Neuron (in vitro differentiated cells): ENCODE measurements at regions not wholly inside any gene's neighbourhood (a gene's known extent, or its start where the extent isn't known, plus 50 kb on each side); places are given as distances from the start of the nearest gene placed in this dataset.
"Not testable (repeated sequence)": the region's sequence is repeated elsewhere in the genome, so short reads cannot be mapped to it uniquely, and the experiment has no call there.

Source experiments
- H2AFZ ChIP-seq: one replicate; pipeline ENCODE4 v1.6.1; 2013; ENCODE audit warnings: low read depth, mild to moderate bottlenecking, inconsistent platforms, low read length, moderate library complexity
- H3K27me3 ChIP-seq: one replicate; pipeline ENCODE4 v1.6.1; 2013; ENCODE audit warnings: low read length; ENCODE audit not compliant: insufficient read depth
- H3K36me3 ChIP-seq: one replicate; pipeline ENCODE4 v1.6.1; 2013; ENCODE audit warnings: low read length; ENCODE audit not compliant: insufficient read depth
- H3K4me1 ChIP-seq: one replicate; pipeline ENCODE4 v1.6.1; 2013; ENCODE audit warnings: low read length; ENCODE audit not compliant: insufficient read depth
- H3K4me3 ChIP-seq: 2 replicates; pipeline ENCODE4 v1.5.1; 2013; ENCODE audit warnings: mild to moderate bottlenecking, low read length, moderate library complexity
- H3K9me3 ChIP-seq: one replicate; pipeline ENCODE4 v1.6.1; 2013; ENCODE audit warnings: low read length

GRCh38 chr6:11374036-11375010 lies 141.9 kb upstream of the NEDD9 start:
- no peak overlapping the region for H3K4me3 ChIP-seq
- H3K27me3 ChIP-seq, result no peaks in the 10 kb centered on the region
- H3K36me3 ChIP-seq, result no peaks in the 10 kb centered on the region
- H3K9me3 ChIP-seq, result no peaks in the 10 kb centered on the region
- no peaks in the 10 kb centered on the region for H3K4me1 ChIP-seq
- H2AFZ ChIP-seq, result no peak overlapping the region

GRCh38 chr6:11373208-11373607 lies 140.7 kb upstream of the NEDD9 start:
- Histone ChIP-seq H3K4me1 (no peaks in the 10 kb centered on the region), H3K27me3 (no peaks in the 10 kb centered on the region), H3K4me3 (no peak overlapping the region), H2AFZ (no peak overlapping the region), H3K9me3 (no peaks in the 10 kb centered on the region), H3K36me3 (no peaks in the 10 kb centered on the region)

- not testable (repeated sequence) for H3K4me3 ChIP-seq, H3K9me3 ChIP-seq, H3K27me3 ChIP-seq, H3K4me1 ChIP-seq, H2AFZ ChIP-seq, H3K36me3 ChIP-seq
Measured at GRCh38 chr6:11372186-11372790, 139.8 kb upstream of the NEDD9 start.

GRCh38 chr6:11370191-11371018 lies 137.9 kb upstream of the NEDD9 start:
- Histone ChIP-seq H3K9me3 (no peaks in the 10 kb centered on the region), H3K4me1 (no peaks in the 10 kb centered on the region), H2AFZ (no peak overlapping the region), H3K36me3 (no peaks in the 10 kb centered on the region), H3K4me3 (no peak overlapping the region), H3K27me3 (no peaks in the 10 kb centered on the region)

- no peaks in the 10 kb centered on the region for H3K27me3 ChIP-seq
- H3K4me3 ChIP-seq, result no peak overlapping the region
- no peaks in the 10 kb centered on the region for H3K36me3 ChIP-seq
- H3K9me3 ChIP-seq, result no peaks in the 10 kb centered on the region
- no peak overlapping the region for H2AFZ ChIP-seq
- H3K4me1 ChIP-seq, result no peaks in the 10 kb centered on the region
Measured at GRCh38 chr6:11368760-11369159, 136.3 kb upstream of the NEDD9 start.

- no peak overlapping the region for H3K4me3 ChIP-seq
- no peaks in the 10 kb centered on the region for H3K9me3 ChIP-seq
- H3K4me1 ChIP-seq, result no peaks in the 10 kb centered on the region
- H3K27me3 ChIP-seq, result no peaks in the 10 kb centered on the region
- H2AFZ ChIP-seq, result no peak overlapping the region
- H3K36me3 ChIP-seq, result no peaks in the 10 kb centered on the region
Measured at GRCh38 chr6:11368264-11368663, 135.8 kb upstream of the NEDD9 start.

GRCh38 chr6:11367638-11368199 lies 135.3 kb upstream of the NEDD9 start:
- Histone ChIP-seq H3K36me3 (no peaks in the 10 kb centered on the region), H3K9me3 (no peaks in the 10 kb centered on the region), H2AFZ (no peak overlapping the region), H3K27me3 (no peaks in the 10 kb centered on the region), H3K4me3 (no peak overlapping the region), H3K4me1 (no peaks in the 10 kb centered on the region)

- Histone ChIP-seq H3K36me3 (no peaks in the 10 kb centered on the region), H2AFZ (no peak overlapping the region), H3K27me3 (no peaks in the 10 kb centered on the region), H3K9me3 (no peaks in the 10 kb centered on the region), H3K4me3 (no peak overlapping the region), H3K4me1 (no peaks in the 10 kb centered on the region)
Measured at GRCh38 chr6:11366934-11367637, 134.6 kb upstream of the NEDD9 start.

- Histone ChIP-seq H3K36me3 (no peaks in the 10 kb centered on the region), H3K9me3 (no peaks in the 10 kb centered on the region)
Measured at GRCh38 chr6:11366183-11366933, 133.9 kb upstream of the NEDD9 start.

GRCh38 chr6:11364971-11365397 lies 132.5 kb upstream of the NEDD9 start:
- no peaks in the 10 kb centered on the region for H3K9me3 ChIP-seq
- H3K36me3 ChIP-seq, result no peaks in the 10 kb centered on the region
- H2AFZ ChIP-seq, result no peak overlapping the region
- no peaks in the 10 kb centered on the region for H3K4me1 ChIP-seq
- H3K27me3 ChIP-seq, result no peaks in the 10 kb centered on the region
- no peak overlapping the region for H3K4me3 ChIP-seq

More at GRCh38 chr6:11366183-11366933, 133.9 kb upstream of the NEDD9 start:
- Histone ChIP-seq H3K27me3 (no peaks in the 10 kb centered on the region), H2AFZ (no peak overlapping the region), H3K4me3 (no peak overlapping the region), H3K4me1 (no peaks in the 10 kb centered on the region)

- Histone ChIP-seq H3K9me3 (no peaks in the 10 kb centered on the region), H3K4me3 (no peak overlapping the region), H2AFZ (no peak overlapping the region), H3K36me3 (no peaks in the 10 kb centered on the region), H3K27me3 (no peaks in the 10 kb centered on the region), H3K4me1 (no peaks in the 10 kb centered on the region)
Measured at GRCh38 chr6:11363881-11364576, 131.6 kb upstream of the NEDD9 start.
